ENCODE measurements at regions not wholly inside any gene's neighbourhood (a gene's known extent, or its start where the extent isn't known, plus 50 kb on each side); places are given as distances from the start of the nearest gene placed in this dataset.

DNA sequence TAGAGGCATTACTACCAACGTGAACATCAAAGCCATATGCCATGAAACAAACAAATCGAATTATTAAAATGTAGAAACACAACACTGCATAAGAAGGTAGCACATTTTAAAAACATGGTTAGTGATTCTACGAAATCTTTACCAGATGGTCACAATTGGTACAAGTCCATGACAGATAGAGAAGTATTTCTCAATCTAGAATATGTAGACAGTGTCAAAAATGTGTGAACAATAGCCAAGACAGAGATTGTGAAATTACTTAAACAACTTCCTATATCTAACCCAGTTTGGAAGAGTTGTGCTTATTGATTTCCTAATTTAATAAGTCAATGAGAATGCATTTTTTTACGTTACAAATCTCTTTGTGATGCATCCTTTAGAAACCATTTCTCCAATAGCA, 1121.6 kb downstream of the MAT2B start:
- ATAC-seq (no peak), DNase-seq (no peak)
- no peaks in the 10 kb centered on the region for H3K9me3 ChIP-seq
- H3K36me3 ChIP-seq, result no peaks in the 10 kb centered on the region
- H3K27ac ChIP-seq, result no peak overlapping the region
- intact Hi-C loops (cut with DNase I), result no loop called here
- no peaks in the 10 kb centered on the region for H3K27me3 ChIP-seq
- H3K4me3 ChIP-seq, result no peak overlapping the region
- TF ChIP-seq, protein P1, sequence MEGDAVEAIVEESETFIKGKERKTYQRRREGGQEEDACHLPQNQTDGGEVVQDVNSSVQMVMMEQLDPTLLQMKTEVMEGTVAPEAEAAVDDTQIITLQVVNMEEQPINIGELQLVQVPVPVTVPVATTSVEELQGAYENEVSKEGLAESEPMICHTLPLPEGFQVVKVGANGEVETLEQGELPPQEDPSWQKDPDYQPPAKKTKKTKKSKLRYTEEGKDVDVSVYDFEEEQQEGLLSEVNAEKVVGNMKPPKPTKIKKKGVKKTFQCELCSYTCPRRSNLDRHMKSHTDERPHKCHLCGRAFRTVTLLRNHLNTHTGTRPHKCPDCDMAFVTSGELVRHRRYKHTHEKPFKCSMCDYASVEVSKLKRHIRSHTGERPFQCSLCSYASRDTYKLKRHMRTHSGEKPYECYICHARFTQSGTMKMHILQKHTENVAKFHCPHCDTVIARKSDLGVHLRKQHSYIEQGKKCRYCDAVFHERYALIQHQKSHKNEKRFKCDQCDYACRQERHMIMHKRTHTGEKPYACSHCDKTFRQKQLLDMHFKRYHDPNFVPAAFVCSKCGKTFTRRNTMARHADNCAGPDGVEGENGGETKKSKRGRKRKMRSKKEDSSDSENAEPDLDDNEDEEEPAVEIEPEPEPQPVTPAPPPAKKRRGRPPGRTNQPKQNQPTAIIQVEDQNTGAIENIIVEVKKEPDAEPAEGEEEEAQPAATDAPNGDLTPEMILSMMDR (IDR thresholded peaks at IDR 0.05), result no peak
- no peak for TF ChIP-seq POLR2A (IDR thresholded peaks at IDR 0.05)
- no peaks in the 10 kb centered on the region for H3K4me1 ChIP-seq
- WGBS (ENCODE audit: insufficient coverage, low coverage, low lambda C conversion rate, missing lambda C conversion rate), result 26% methylated on average over 4 of the region's 4 CpGs

DNA sequence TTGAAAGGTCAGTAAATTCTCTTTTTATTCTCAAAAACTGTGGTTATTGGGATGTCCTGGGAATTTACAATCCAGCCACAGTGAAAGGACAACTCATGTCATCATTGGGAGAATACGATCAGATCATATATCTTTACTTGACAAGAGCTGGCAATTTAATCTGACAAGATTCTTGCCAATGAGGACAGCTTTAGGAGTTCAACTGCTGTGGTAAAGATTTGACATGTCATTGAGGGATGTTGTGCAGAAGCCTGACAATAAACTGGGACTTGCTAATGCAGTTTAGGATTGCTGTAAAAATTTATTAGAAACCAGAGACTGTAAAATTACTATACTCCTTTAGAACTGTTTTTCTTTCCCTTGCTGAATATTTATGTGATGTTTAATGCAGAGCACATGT, 1131.0 kb downstream of the MAT2B start:
- H3K36me3 ChIP-seq, result no peaks in the 10 kb centered on the region
- TF ChIP-seq, protein P1 (IDR thresholded peaks at IDR 0.05), result no peak
- no peak for TF ChIP-seq POLR2A (IDR thresholded peaks at IDR 0.05)
- no peak overlapping the region for H3K4me3 ChIP-seq
- intact Hi-C loops (cut with DNase I), result no loop called here
- WGBS (ENCODE audit: insufficient coverage, low coverage, low lambda C conversion rate, missing lambda C conversion rate), result 50% methylated on average over 1 of the region's 1 CpG
- no peaks in the 10 kb centered on the region for H3K9me3 ChIP-seq
- no peak for DNase-seq
- H3K27ac ChIP-seq, result no peak overlapping the region
- H3K4me1 ChIP-seq, result no peaks in the 10 kb centered on the region
- ATAC-seq, result no peak
- no peaks in the 10 kb centered on the region for H3K27me3 ChIP-seq

- no peaks in the 10 kb centered on the region for H3K4me1 ChIP-seq
- ATAC-seq (no peak), DNase-seq (no peak)
- H3K27me3 ChIP-seq, result no peaks in the 10 kb centered on the region
- TF ChIP-seq POLR2A (IDR thresholded peaks at IDR 0.05), result no peak
- TF ChIP-seq, protein P1 (IDR thresholded peaks at IDR 0.05), result no peak
- H3K9me3 ChIP-seq, result no peaks in the 10 kb centered on the region
- no peak overlapping the region for H3K4me3 ChIP-seq
- 39% methylated on average over 4 of the region's 4 CpGs for WGBS (ENCODE audit: insufficient coverage, low coverage, low lambda C conversion rate, missing lambda C conversion rate)
- H3K27ac ChIP-seq, result no peak overlapping the region
- intact Hi-C loops (cut with DNase I), result no loop called here
- H3K36me3 ChIP-seq, result no peaks in the 10 kb centered on the region
Measured at GRCh38 chr5:164637931-164638521, 1132.6 kb downstream of the MAT2B start.

GRCh38 chr5:164649266-164649665, 1143.8 kb downstream of the MAT2B start:
- no peaks in the 10 kb centered on the region for H3K27me3 ChIP-seq
- H3K9me3 ChIP-seq, result no peaks in the 10 kb centered on the region
- DNase-seq (no peak), ATAC-seq (no peak)
- no peaks in the 10 kb centered on the region for H3K36me3 ChIP-seq
- intact Hi-C loops (cut with DNase I), result no loop called here
- TF ChIP-seq, protein P1 (IDR thresholded peaks at IDR 0.05), result no peak
- no peak for TF ChIP-seq POLR2A (IDR thresholded peaks at IDR 0.05)
- no peaks in the 10 kb centered on the region for H3K4me1 ChIP-seq
- H3K4me3 ChIP-seq, result no peak overlapping the region
- H3K27ac ChIP-seq, result no peak overlapping the region

- no peak for TF ChIP-seq POLR2A (IDR thresholded peaks at IDR 0.05)
- TF ChIP-seq, protein P1 (IDR thresholded peaks at IDR 0.05), result no peak
- no peak for DNase-seq
Measured at GRCh38 chr5:164650427-164650826, 1145.0 kb downstream of the MAT2B start.

More at GRCh38 chr5:164650427-164650826, 1145.0 kb downstream of the MAT2B start:
- no peak overlapping the region for H3K4me3 ChIP-seq
- no peak overlapping the region for H3K27ac ChIP-seq
- H3K4me1 ChIP-seq, result no peaks in the 10 kb centered on the region
- no peaks in the 10 kb centered on the region for H3K9me3 ChIP-seq
- H3K36me3 ChIP-seq, result no peaks in the 10 kb centered on the region
- H3K27me3 ChIP-seq, result no peaks in the 10 kb centered on the region
- ATAC-seq, result no peak
- intact Hi-C loops (cut with DNase I), result no loop called here
- WGBS (ENCODE audit: insufficient coverage, low coverage, low lambda C conversion rate, missing lambda C conversion rate), result 13% methylated on average over 1 of the region's 1 CpG
